T-cell (primary cell): ENCODE measurements at regions not wholly inside any gene's neighbourhood (a gene's known extent, or its start where the extent isn't known, plus 50 kb on each side); places are given as distances from the start of the nearest gene placed in this dataset.

Source experiments
- ATAC-seq, 4 experiments: fragments of 200-7000 bp in 3 of 4; fragments of 150-1000 bp in 1 of 4; cut with Tn5 transposase; replicated peaks in 1 of 4; 1 replicate in 3 of 4; 2 replicates in 1 of 4; pipeline ENCODE4 v1.10.0; 2021; ENCODE audit warnings: moderate library complexity in 3 of 4, mild to moderate bottlenecking in 2 of 4, moderate number of reproducible peaks in 1 of 4
- CTCF ChIA-PET, 2 donors: fragments of 300-600 bp; sonication (Branson Sonifier 250); formaldehyde crosslinking; loops; one replicate each; lab custom pipeline; 2022; ENCODE audit warnings: antibody characterized with exemption in 2 of 2; lab: Charles Lee
- POLR2A ChIA-PET, 2 donors: fragments of 300-600 bp; sonication (Branson Sonifier 250); formaldehyde crosslinking; loops; one replicate each; lab custom pipeline; 2022; ENCODE audit warnings: antibody characterized with exemption in 2 of 2; lab: Charles Lee
- DNase-seq, 35 experiments: peaks; one replicate each; pipeline versions ENCODE4 v3.0.0 to v3.0.0-alpha.2; 2013 to 2023
- H3K27ac ChIP-seq: one replicate; pipeline ENCODE4 v1.5.1; 2013; ENCODE audit warnings: low read length
- H3K27me3 ChIP-seq, 2 experiments: replicated peaks in 1 of 2; 1 replicate in 1 of 2; 2 replicates in 1 of 2; pipeline versions ENCODE4 v1.6.1 to v1.7.0; 2013; ENCODE audit warnings: low read length in 1 of 2, mixed read lengths in 1 of 2; ENCODE audit not compliant: control insufficient read depth in 2 of 2, insufficient read depth in 2 of 2; ENCODE audit errors: extremely low read depth in 1 of 2
- H3K36me3 ChIP-seq, 2 donors: 1 replicate in 1 of 2; 2 replicates in 1 of 2; pipeline versions ENCODE4 v1.6.1 to v1.7.0; 2013; ENCODE audit warnings: low read length in 1 of 2; ENCODE audit not compliant: control insufficient read depth in 2 of 2, insufficient read depth in 1 of 2; ENCODE audit errors: extremely low read depth in 1 of 2
- H3K4me1 ChIP-seq, 2 experiments: 1 replicate in 1 of 2; 2 replicates in 1 of 2; pipeline versions ENCODE4 v1.6.1 to v1.7.0; 2013; ENCODE audit warnings: low read length in 2 of 2, mixed read lengths in 1 of 2; ENCODE audit not compliant: insufficient read depth in 2 of 2, control insufficient read depth in 1 of 2; ENCODE audit errors: extremely low read depth in 1 of 2
- H3K4me3 ChIP-seq, 2 donors: 1 replicate in 1 of 2; 2 replicates in 1 of 2; pipeline versions ENCODE4 v1.5.1 to v1.7.0; 2013; ENCODE audit warnings: mild to moderate bottlenecking in 2 of 2, low read length in 1 of 2, moderate library complexity in 1 of 2; ENCODE audit not compliant: control insufficient read depth in 1 of 2; ENCODE audit errors: extremely low read depth in 1 of 2
- H3K9me3 ChIP-seq: 2 replicates; pipeline ENCODE4 v1.7.0; 2013
- H3K27ac Mint-ChIP-seq, 2 donors: one replicate each; pipeline ENCODE4 v1.8.0; 2020 to 2021; ENCODE audit warnings: mild to moderate bottlenecking in 2 of 2, mixed read lengths in 2 of 2
- H3K27me3 Mint-ChIP-seq, 2 donors: one replicate each; pipeline ENCODE4 v1.8.0; 2021 to 2022; ENCODE audit warnings: mixed read lengths in 2 of 2
- H3K36me3 Mint-ChIP-seq: one replicate; pipeline ENCODE4 v1.8.0; 2021; ENCODE audit warnings: mixed read lengths
- H3K4me1 Mint-ChIP-seq, 3 donors: one replicate each; pipeline ENCODE4 v1.8.0; 2020 to 2022; ENCODE audit warnings: mixed read lengths in 3 of 3, mild to moderate bottlenecking in 1 of 3
- H3K4me3 Mint-ChIP-seq, 3 donors: one replicate each; pipeline ENCODE4 v1.8.0; 2020 to 2022; ENCODE audit warnings: mild to moderate bottlenecking in 3 of 3, mixed read lengths in 3 of 3, moderate library complexity in 3 of 3
- H3K9me3 Mint-ChIP-seq, 3 donors: one replicate each; pipeline ENCODE4 v1.8.0; 2020 to 2022; ENCODE audit warnings: mixed read lengths in 3 of 3
- WGBS: methylation state at CpG from one replicate; pipeline ENCODE4 v1.1.5; 2013; ENCODE audit warnings: missing lambda C conversion rate; ENCODE audit not compliant: insufficient coverage; 5-methylcytosine and 5-hydroxymethylcytosine counted together

GRCh38 chr13:34467450-34468083 is 474.5 kb upstream of the NBEA start:
- Mint-ChIP-seq H3K4me3 (no peak overlapping the region), H3K27me3 (no peaks in the 10 kb centered on the region), H3K27ac (no peak overlapping the region), H3K9me3 (peaks cover 0 to 4% (median 0%) of the 10 kb centered on the region in 3 donors), H3K36me3 (no peaks in the 10 kb centered on the region), H3K4me1 (no peaks in the 10 kb centered on the region)
- Histone ChIP-seq H3K4me1 (no peaks in the 10 kb centered on the region), H3K27ac (no peak overlapping the region), H3K36me3 (no peaks in the 10 kb centered on the region), H3K4me3 (no peak overlapping the region), H3K9me3 (no peaks in the 10 kb centered on the region), H3K27me3 (no peaks in the 10 kb centered on the region)
- CTCF ChIA-PET, result interaction anchor here in 1 of 2 donors (0.6 kb wide), 1 partner anchor 261 kb away, joined by 3 read pairs; no protein-coding TSS in a partner anchor
- ATAC-seq, result no peak
- no peak for DNase-seq
- POLR2A ChIA-PET, result no interaction called here
- 20% methylated on average over 1 of the region's 3 CpGs for WGBS

DNA sequence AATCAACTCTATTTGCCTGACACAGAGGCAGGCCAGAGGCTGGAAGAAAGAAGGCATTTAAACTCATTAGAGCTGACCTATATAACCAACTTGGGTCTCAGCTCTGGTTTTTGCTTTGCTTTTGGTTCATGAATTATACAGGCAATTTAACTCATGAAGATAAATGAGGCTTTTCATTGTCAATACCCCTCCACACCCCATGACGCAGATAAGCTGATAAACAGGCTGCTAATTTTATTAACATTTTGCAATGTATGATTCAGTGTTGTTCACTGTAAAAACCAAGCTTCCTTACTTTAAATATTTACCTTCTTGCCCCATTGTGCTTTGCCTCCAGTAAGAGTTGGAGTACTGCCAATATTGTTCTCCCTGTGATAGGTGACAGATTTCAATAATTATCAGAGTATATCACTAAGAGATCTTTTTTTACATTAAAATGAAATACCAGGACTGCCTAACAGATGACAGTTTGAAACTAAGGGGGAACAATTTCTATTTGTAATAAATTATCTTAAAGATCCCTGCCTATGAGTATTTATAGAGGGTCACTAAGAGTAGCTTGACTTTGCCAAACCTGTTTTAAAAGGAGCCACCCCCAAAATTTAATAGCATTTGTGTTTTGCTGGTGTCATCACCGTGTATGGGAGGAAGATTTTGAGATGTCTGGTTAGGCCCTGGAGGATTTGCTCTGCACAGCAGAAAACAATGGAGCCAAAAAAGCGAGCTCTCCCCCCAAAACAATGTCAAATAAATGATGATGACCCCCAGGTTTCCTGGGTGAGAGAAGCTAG is 472.7 kb upstream of the NBEA start:
- POLR2A ChIA-PET, result no interaction called here
- no peaks in the 10 kb centered on the region for H3K9me3 Mint-ChIP-seq
- no peak for DNase-seq

GRCh38 chr13:34474187-34474868 is 467.7 kb upstream of the NBEA start:
- Mint-ChIP-seq H3K4me3 (no peak overlapping the region), H3K36me3 (no peaks in the 10 kb centered on the region), H3K27ac (no peak overlapping the region), H3K27me3 (peaks cover 0 to 1% of the 10 kb centered on the region in 2 donors), H3K9me3 (peaks cover 0 to 5% (median 0%) of the 10 kb centered on the region in 3 donors), H3K4me1 (no peaks in the 10 kb centered on the region)
- Histone ChIP-seq H3K4me1 (no peaks in the 10 kb centered on the region), H3K9me3 (no peaks in the 10 kb centered on the region), H3K27ac (no peak overlapping the region), H3K27me3 (no peaks in the 10 kb centered on the region), H3K4me3 (no peak overlapping the region), H3K36me3 (no peaks in the 10 kb centered on the region)
- DNase-seq (no peak), ATAC-seq (no peak)
- POLR2A ChIA-PET, result interaction anchor here in 1 of 2 donors (0.6 kb wide), 1 partner anchor 192 kb away, joined by 3 read pairs; no protein-coding TSS in a partner anchor
- CTCF ChIA-PET, result no interaction called here
- WGBS, result no CpG with 5 or more reads among the region's 4 CpGs

More for the DNA sequence above, 472.7 kb upstream of the NBEA start:
- WGBS, result no CpG with 5 or more reads among the region's 3 CpGs
- Histone ChIP-seq H3K27me3 (no peaks in the 10 kb centered on the region), H3K9me3 (no peaks in the 10 kb centered on the region), H3K4me1 (no peaks in the 10 kb centered on the region), H3K27ac (no peak overlapping the region), H3K36me3 (no peaks in the 10 kb centered on the region), H3K4me3 (no peak overlapping the region)
- H3K27me3 Mint-ChIP-seq, result peaks cover 0 to 1% of the 10 kb centered on the region in 2 donors
- no peak overlapping the region for H3K4me3 Mint-ChIP-seq
- no peak for ATAC-seq
- no peaks in the 10 kb centered on the region for H3K4me1 Mint-ChIP-seq
- CTCF ChIA-PET, result no interaction called here
- H3K36me3 Mint-ChIP-seq, result no peaks in the 10 kb centered on the region
- H3K27ac Mint-ChIP-seq, result no peak overlapping the region

DNA sequence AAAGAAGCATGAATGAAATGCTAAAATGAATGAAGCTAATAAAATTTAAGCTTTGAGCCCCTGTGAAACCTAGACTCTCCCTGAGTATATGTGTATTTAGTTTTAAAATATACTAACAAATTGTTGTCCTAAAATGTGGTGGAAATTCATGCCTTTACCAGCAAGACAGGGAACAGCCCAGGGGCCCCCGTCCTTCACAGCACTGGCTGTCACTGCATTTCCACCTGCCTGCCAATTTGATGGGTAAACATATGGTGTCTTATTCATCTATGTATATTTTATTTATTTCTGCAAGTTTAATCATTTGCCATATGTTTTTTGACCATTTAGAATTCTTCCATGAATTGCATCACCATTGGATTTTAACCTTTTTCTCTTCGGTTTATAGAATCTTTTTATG is 463.7 kb upstream of the NBEA start:
- Histone ChIP-seq H3K27ac (no peak overlapping the region), H3K27me3 (no peaks in the 10 kb centered on the region), H3K36me3 (no peaks in the 10 kb centered on the region), H3K4me1 (no peaks in the 10 kb centered on the region), H3K9me3 (no peaks in the 10 kb centered on the region), H3K4me3 (no peak overlapping the region)
- Mint-ChIP-seq H3K4me1 (no peaks in the 10 kb centered on the region), H3K27me3 (no peaks in the 10 kb centered on the region), H3K4me3 (no peak overlapping the region), H3K9me3 (peaks cover 0 to 5% (median 0%) of the 10 kb centered on the region in 3 donors), H3K36me3 (no peaks in the 10 kb centered on the region), H3K27ac (no peak overlapping the region)
- no CpG with 5 or more reads among the region's 2 CpGs for WGBS
- DNase-seq (no peak), ATAC-seq (no peak)
- ChIA-PET POLR2A (no interaction called here), CTCF (no interaction called here)

DNA sequence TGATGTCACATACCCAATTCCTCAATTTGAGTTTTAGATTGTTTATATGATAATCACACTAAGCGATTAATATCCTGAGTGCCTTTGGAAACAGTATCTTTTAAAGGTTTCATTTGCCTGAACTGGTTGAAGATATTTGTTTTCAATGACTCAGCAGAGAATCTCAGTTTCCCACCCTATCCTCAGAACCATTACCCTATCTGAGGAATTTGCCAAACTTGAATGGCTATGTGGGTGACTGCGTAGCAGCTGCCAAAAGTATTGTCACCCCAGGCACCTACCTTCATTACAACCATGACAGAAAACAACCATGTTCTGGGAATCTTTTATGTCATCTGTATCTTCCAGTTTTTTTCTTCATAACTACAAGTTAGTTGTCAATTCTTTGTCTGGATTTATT is 440.1 kb upstream of the NBEA start:
- peaks cover 6% of the 10 kb centered on the region for H3K9me3 ChIP-seq
- no peaks in the 10 kb centered on the region for H3K27me3 Mint-ChIP-seq
- H3K4me3 Mint-ChIP-seq, result no peak overlapping the region
- H3K27me3 ChIP-seq, result no peaks in the 10 kb centered on the region
- H3K27ac Mint-ChIP-seq, result no peak overlapping the region
- H3K27ac ChIP-seq, result no peak overlapping the region
- WGBS, result no CpG with 5 or more reads among the region's 2 CpGs
- H3K9me3 Mint-ChIP-seq, result peaks cover 4 to 13% (median 10%) of the 10 kb centered on the region in 3 donors
- no peaks in the 10 kb centered on the region for H3K4me1 ChIP-seq
- no peak overlapping the region for H3K4me3 ChIP-seq
- DNase-seq (no peak), ATAC-seq (no peak)
- POLR2A ChIA-PET, result no interaction called here
- CTCF ChIA-PET, result no interaction called here
- no peaks in the 10 kb centered on the region for H3K4me1 Mint-ChIP-seq
- H3K36me3 ChIP-seq, result no peaks in the 10 kb centered on the region
- H3K36me3 Mint-ChIP-seq, result no peaks in the 10 kb centered on the region

- WGBS, result no CpG with 5 or more reads among the region's 3 CpGs
- POLR2A ChIA-PET, result no interaction called here
- CTCF ChIA-PET, result interaction anchor here in 1 of 2 donors (0.5 kb wide), 1 partner anchor 35 kb away, joined by 6 read pairs; no protein-coding TSS in a partner anchor
- peaks cover 4 to 13% (median 13%) of the 10 kb centered on the region in 3 donors for H3K9me3 Mint-ChIP-seq
- H3K27me3 ChIP-seq, result no peaks in the 10 kb centered on the region
- no peak for DNase-seq
- H3K36me3 Mint-ChIP-seq, result no peaks in the 10 kb centered on the region
- no peak overlapping the region for H3K27ac Mint-ChIP-seq
- no peaks in the 10 kb centered on the region for H3K27me3 Mint-ChIP-seq
- no peak overlapping the region for H3K4me3 ChIP-seq
- no peak overlapping the region for H3K4me3 Mint-ChIP-seq
- no peaks in the 10 kb centered on the region for H3K4me1 Mint-ChIP-seq
- H3K27ac ChIP-seq, result no peak overlapping the region
- H3K9me3 ChIP-seq, result peaks cover 6% of the 10 kb centered on the region
- ATAC-seq, result no peak
- H3K36me3 ChIP-seq, result no peaks in the 10 kb centered on the region
- H3K4me1 ChIP-seq, result no peaks in the 10 kb centered on the region
Observed at GRCh38 chr13:34502621-34503020, 439.4 kb upstream of the NBEA start.
